Astrocyte of the spinal cord (primary cell): ENCODE measurements at regions not wholly inside any gene's neighbourhood (a gene's known extent, or its start where the extent isn't known, plus 50 kb on each side); places are given as distances from the start of the nearest gene placed in this dataset.
"Not testable (repeated sequence)": the region's sequence is repeated elsewhere in the genome, so short reads cannot be mapped to it uniquely, and the experiment has no call there.

Source experiments
- DNase-seq: peaks from one replicate; pipeline ENCODE4 v3.0.0; 2011; ENCODE audit warnings: low read depth, low spot score
- H3K4me3 ChIP-seq: 2 replicates; pipeline ENCODE4 v1.5.1; 2011; ENCODE audit warnings: low read depth, mild to moderate bottlenecking, low read length, moderate library complexity
- in situ Hi-C: cut with HindIII; loops from 2 replicates; pipeline ENCODE4 v1.10.0; 2017; ENCODE audit warnings: low sequenced_read_pairs
- TF ChIP-seq, protein P1 (sequence below): IDR thresholded peaks from 2 replicates; pipeline ENCODE4 v1.5.1; 2012; ENCODE audit warnings: low read depth, mild to moderate bottlenecking, low read length, inconsistent platforms

- no peak overlapping the region for H3K4me3 ChIP-seq
- no peak for DNase-seq
- TF ChIP-seq, protein P1, sequence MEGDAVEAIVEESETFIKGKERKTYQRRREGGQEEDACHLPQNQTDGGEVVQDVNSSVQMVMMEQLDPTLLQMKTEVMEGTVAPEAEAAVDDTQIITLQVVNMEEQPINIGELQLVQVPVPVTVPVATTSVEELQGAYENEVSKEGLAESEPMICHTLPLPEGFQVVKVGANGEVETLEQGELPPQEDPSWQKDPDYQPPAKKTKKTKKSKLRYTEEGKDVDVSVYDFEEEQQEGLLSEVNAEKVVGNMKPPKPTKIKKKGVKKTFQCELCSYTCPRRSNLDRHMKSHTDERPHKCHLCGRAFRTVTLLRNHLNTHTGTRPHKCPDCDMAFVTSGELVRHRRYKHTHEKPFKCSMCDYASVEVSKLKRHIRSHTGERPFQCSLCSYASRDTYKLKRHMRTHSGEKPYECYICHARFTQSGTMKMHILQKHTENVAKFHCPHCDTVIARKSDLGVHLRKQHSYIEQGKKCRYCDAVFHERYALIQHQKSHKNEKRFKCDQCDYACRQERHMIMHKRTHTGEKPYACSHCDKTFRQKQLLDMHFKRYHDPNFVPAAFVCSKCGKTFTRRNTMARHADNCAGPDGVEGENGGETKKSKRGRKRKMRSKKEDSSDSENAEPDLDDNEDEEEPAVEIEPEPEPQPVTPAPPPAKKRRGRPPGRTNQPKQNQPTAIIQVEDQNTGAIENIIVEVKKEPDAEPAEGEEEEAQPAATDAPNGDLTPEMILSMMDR: no peak
- in situ Hi-C loops: no loop called here
These were observed 630.9 kb upstream of the FAM98A start for GRCh38 chr2:34229998-34230397.

DNA sequence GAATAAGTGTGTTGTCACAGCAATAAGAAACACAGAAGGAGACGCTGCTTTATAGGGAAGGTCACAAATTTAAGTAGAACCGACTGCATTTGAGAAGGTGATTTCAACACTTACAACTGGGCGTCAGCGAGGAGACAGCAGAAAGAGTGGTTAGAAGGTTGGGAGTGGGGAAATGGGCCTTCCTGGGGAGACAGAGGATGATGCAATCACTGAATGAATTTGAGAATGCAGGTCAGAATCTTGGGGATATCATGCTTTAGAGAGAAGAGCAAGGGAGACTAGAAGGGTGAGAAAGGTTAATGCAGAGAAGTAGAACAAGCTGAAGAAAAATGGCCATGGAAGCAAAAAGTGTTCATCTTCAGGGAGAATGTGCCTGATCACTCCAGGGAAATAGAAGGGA, 616.1 kb upstream of the FAM98A start:
- TF ChIP-seq, protein P1: no peak
- DNase-seq: no peak
- H3K4me3 ChIP-seq: no peak overlapping the region
- in situ Hi-C loops: no loop called here

DNA sequence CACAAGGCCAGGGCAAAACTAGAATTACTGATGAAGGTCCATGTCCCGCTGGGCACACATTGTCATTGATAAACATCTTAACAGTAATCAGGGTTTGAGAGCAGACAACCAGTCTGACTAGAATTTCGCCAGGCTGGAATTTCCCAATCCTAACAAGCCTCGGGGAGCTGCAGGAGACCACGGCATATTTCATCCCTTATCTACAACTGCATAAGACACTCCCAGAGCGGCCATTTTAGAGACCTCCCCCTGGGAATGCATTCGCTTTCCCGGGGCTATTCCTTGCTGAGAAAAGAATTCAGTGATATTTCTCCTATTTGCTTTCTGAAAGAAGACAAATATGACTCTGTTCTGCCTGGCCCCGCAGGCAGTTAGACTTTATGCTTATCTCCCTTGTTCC, 611.3 kb upstream of the FAM98A start:
- DNase-seq, H3K4me3 ChIP-seq, in situ Hi-C loops: not testable (repeated sequence)

DNA sequence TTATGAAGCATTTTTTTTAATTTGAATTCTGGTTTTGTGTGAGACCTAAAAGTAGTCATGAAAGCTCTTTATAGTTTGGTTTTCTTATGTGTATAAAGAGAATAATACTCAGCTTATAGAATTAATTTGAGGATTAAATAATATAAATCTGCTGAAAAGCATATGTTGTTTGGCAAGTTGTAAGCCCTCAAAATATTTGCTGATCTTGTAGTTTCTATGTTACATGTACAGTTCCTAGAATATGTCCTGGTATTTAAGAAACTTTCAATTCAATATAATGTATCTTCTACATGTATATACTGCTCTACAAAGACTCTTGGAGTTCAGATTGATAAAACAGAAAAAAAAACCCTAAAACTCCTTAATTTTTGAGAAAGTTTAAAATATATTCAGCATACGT, 605.5 kb upstream of the FAM98A start:
- TF ChIP-seq, protein P1: no peak
- in situ Hi-C loops: no loop called here
- no peak overlapping the region for H3K4me3 ChIP-seq
- no peak for DNase-seq

- TF ChIP-seq, protein P1: no peak
- no peak for DNase-seq
- H3K4me3 ChIP-seq: no peak overlapping the region
- in situ Hi-C loops: no loop called here
These were observed 602.0 kb upstream of the FAM98A start for GRCh38 chr2:34201099-34201498.

DNA sequence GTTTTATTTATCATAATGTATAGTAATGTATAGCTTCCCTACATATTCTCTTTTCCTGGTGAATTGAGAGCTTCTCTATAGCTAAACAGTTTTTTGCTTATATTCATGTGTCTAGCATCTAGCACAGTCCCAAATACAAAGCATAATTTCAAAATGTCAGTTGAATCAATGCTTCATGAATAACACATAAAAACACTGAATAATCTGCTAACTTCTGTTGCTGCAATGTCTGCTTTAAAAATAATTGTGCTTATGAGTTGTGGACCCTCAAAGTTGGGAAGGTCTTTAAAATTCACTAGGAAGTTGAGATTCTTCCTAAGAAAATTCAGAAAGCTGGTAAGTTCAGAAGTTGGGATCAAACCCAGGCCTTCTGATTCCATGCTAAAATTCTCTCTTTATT, 600.9 kb upstream of the FAM98A start:
- in situ Hi-C loops: no loop called here
- no peak overlapping the region for H3K4me3 ChIP-seq
- DNase-seq: no peak
- TF ChIP-seq, protein P1: no peak

- TF ChIP-seq, protein P1: no peak
- in situ Hi-C loops: no loop called here
These were observed 594.1 kb upstream of the FAM98A start for GRCh38 chr2:34193164-34193563.

More at GRCh38 chr2:34193164-34193563, 594.1 kb upstream of the FAM98A start:
- no peak for DNase-seq
- H3K4me3 ChIP-seq: no peak overlapping the region
